ENCODE measurements at regions not wholly inside any gene's neighbourhood (a gene's known extent, or its start where the extent isn't known, plus 50 kb on each side); places are given as distances from the start of the nearest gene placed in this dataset.

DNA sequence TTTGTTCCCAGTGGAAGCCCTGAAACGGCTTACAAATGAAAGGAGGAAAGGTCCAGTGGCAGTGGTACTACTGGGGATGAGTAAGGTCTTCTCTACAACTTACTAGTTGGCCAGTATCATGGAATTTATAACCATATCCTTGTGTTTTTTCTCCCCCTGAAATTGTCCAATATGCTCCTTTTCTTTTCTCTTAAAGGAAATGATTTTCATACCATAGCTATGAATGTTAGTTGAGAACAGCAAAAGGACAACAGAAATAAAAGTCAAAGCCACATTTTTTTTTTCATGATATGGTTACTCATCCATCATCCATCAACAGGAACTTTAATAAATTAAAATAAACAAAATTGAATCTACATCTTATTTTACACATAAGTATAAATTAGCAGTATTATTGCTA, 450.4 kb downstream of the MFSD1 start:
- Histone ChIP-seq H3K27ac (no peak overlapping the region), H3K9ac (no peak overlapping the region), H3K36me3 (ENCODE audit: insufficient read depth) (no peaks in the 10 kb centered on the region), H3K79me2 (ENCODE audit: insufficient read depth, low read depth) (no peaks in the 10 kb centered on the region), H3K4me1 (ENCODE audit: low read depth, poor library complexity, severe bottlenecking) (no peaks in the 10 kb centered on the region), H4K20me1 (ENCODE audit: insufficient read depth) (no peaks in the 10 kb centered on the region), H3K27me3 (ENCODE audit: insufficient read depth, low read depth) (no peaks in the 10 kb centered on the region), H3K4me3 (IDR thresholded peaks at IDR 0.05; ENCODE audit: insufficient read depth, low read depth, low read length) (no peak overlapping the region), H3K4me2 (no peak overlapping the region), H2AFZ (ENCODE audit: low read depth) (no peak overlapping the region)
- TF ChIP-seq, protein P1, sequence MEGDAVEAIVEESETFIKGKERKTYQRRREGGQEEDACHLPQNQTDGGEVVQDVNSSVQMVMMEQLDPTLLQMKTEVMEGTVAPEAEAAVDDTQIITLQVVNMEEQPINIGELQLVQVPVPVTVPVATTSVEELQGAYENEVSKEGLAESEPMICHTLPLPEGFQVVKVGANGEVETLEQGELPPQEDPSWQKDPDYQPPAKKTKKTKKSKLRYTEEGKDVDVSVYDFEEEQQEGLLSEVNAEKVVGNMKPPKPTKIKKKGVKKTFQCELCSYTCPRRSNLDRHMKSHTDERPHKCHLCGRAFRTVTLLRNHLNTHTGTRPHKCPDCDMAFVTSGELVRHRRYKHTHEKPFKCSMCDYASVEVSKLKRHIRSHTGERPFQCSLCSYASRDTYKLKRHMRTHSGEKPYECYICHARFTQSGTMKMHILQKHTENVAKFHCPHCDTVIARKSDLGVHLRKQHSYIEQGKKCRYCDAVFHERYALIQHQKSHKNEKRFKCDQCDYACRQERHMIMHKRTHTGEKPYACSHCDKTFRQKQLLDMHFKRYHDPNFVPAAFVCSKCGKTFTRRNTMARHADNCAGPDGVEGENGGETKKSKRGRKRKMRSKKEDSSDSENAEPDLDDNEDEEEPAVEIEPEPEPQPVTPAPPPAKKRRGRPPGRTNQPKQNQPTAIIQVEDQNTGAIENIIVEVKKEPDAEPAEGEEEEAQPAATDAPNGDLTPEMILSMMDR (conservative IDR thresholded peaks at IDR 0.05; ENCODE audit: low read depth, low read length) = no peak

DNA sequence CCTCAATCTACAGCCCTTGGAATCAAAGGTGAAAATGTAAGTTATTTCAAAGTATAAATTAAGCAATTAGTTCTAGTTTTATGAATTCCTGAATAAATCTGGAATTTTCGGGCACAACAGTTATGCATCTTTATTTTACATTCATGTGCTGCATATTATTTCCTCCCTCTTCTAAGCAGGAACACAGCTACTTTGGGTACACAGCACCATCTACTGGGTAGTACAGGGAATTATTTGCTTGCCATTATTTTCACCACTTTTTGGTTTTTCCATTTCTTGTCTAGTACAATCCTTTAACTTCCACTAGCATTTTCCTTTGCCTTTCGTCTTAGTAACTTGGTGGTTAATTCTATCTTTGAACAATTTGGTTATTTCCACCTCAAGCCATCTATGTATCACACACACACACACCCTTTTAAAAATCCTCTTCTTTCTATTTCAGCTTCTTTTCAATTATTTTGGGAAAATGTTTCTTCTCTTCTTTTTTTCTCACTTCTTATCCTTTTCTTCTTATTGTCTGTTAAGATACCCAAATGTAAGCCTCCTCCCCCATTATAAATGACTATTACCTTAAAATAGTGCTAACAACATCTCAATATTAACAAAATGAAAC, 451.0 kb downstream of the MFSD1 start:
- Histone ChIP-seq H3K4me2 (no peak overlapping the region), H4K20me1 (ENCODE audit: insufficient read depth) (no peaks in the 10 kb centered on the region), H2AFZ (ENCODE audit: low read depth) (no peak overlapping the region), H3K36me3 (ENCODE audit: insufficient read depth) (no peaks in the 10 kb centered on the region), H3K4me3 (IDR thresholded peaks at IDR 0.05; ENCODE audit: insufficient read depth, low read depth, low read length) (no peak overlapping the region), H3K79me2 (ENCODE audit: insufficient read depth, low read depth) (no peaks in the 10 kb centered on the region), H3K9ac (no peak overlapping the region), H3K27me3 (ENCODE audit: insufficient read depth, low read depth) (no peaks in the 10 kb centered on the region), H3K27ac (no peak overlapping the region), H3K4me1 (ENCODE audit: low read depth, poor library complexity, severe bottlenecking) (no peaks in the 10 kb centered on the region)
- TF ChIP-seq, protein P1 (conservative IDR thresholded peaks at IDR 0.05; ENCODE audit: low read depth, low read length) = peak; percentile 93

DNA sequence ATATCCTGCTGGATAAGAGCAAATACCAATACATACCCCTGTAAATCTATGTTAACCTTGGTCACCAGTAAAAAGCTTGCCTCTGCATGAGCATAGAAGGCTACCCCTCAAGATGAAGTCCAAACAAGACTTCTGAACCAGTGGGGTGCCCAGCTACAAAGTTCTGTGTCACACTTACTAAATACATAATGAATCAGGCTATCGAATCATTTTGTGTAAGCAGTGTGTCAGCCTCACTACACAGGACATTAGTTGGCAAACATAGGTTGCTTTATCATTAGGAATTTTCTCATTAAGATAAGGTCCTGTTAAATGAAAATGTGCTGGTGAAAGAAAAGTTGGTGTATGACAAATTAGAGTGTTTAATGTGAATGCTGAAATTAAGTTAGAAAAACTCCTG, 452.0 kb downstream of the MFSD1 start:
- no peak overlapping the region for H3K4me2 ChIP-seq
- H4K20me1 ChIP-seq (ENCODE audit: insufficient read depth) = no peaks in the 10 kb centered on the region
- no peak overlapping the region for H2AFZ ChIP-seq (ENCODE audit: low read depth)

DNA sequence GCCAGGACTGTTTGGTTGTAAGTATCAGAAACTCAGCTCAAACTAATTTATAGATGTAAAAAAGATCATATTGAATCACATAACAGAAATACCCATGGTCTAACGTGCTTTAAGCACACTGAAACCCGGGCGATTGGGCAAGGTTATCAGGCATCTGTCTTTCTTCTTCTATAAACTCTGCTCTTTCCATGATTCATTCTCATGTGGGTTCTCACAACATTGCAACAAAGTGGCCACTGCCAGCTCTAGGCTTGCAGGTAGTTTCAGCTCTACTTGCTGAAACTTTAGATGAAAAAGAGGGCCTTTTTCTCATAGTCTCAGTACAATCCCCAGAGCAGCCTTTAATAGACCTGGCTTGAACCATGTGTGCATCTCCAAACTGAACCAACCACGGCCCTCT, 456.1 kb downstream of the MFSD1 start:
- Histone ChIP-seq H3K4me2 (no peak overlapping the region), H3K4me1 (ENCODE audit: low read depth, poor library complexity, severe bottlenecking) (no peaks in the 10 kb centered on the region), H3K4me3 (IDR thresholded peaks at IDR 0.05; ENCODE audit: insufficient read depth, low read depth, low read length) (no peak overlapping the region), H4K20me1 (ENCODE audit: insufficient read depth) (no peaks in the 10 kb centered on the region), H3K27ac (no peak overlapping the region), H2AFZ (ENCODE audit: low read depth) (no peak overlapping the region), H3K9ac (no peak overlapping the region), H3K79me2 (ENCODE audit: insufficient read depth, low read depth) (no peaks in the 10 kb centered on the region), H3K36me3 (ENCODE audit: insufficient read depth) (no peaks in the 10 kb centered on the region), H3K27me3 (ENCODE audit: insufficient read depth, low read depth) (no peaks in the 10 kb centered on the region)
- TF ChIP-seq, protein P1 (conservative IDR thresholded peaks at IDR 0.05; ENCODE audit: low read depth, low read length) = no peak

More for the DNA sequence above, 452.0 kb downstream of the MFSD1 start:
- Histone ChIP-seq H3K79me2 (ENCODE audit: insufficient read depth, low read depth) (no peaks in the 10 kb centered on the region), H3K4me3 (IDR thresholded peaks at IDR 0.05; ENCODE audit: insufficient read depth, low read depth, low read length) (no peak overlapping the region), H3K27ac (no peak overlapping the region), H3K4me1 (ENCODE audit: low read depth, poor library complexity, severe bottlenecking) (no peaks in the 10 kb centered on the region), H3K27me3 (ENCODE audit: insufficient read depth, low read depth) (no peaks in the 10 kb centered on the region), H3K9ac (no peak overlapping the region), H3K36me3 (ENCODE audit: insufficient read depth) (no peaks in the 10 kb centered on the region)
- TF ChIP-seq, protein P1 (conservative IDR thresholded peaks at IDR 0.05; ENCODE audit: low read depth, low read length) = no peak

All from KMS-11 (cell line).